ENCODE measurements at regions not wholly inside any gene's neighbourhood (a gene's known extent, or its start where the extent isn't known, plus 50 kb on each side); places are given as distances from the start of the nearest gene placed in this dataset.

- WGBS, result 92% methylated on average over 3 of the region's 3 CpGs
- TF ChIP-seq EP300 (IDR thresholded peaks at IDR 0.05) (no peak), POLR2A (IDR thresholded peaks at IDR 0.05; ENCODE audit: low read depth) (no peak), CTCF (IDR thresholded peaks at IDR 0.05) (no peak), POLR2AphosphoS5 (IDR thresholded peaks at IDR 0.05) (no peak)
- Histone ChIP-seq H3K27ac (replicated peaks in 1 of 4) (no peak overlapping the region), H3K27me3 (no peaks in the 10 kb centered on the region), H3K4me1 (no peaks in the 10 kb centered on the region), H3K36me3 (no peaks in the 10 kb centered on the region), H3K4me3 (no peak overlapping the region), H3K9me3 (no peaks in the 10 kb centered on the region)
- intact Hi-C loops (cut with DNase I), result no loop called here
- DNase-seq (ENCODE audit: extremely low spot score), result no peak
Measured at GRCh38 chr18:54749291-54749690, 79.0 kb upstream of the RAB27B start.

GRCh38 chr18:54750350-54750749 lies 77.9 kb upstream of the RAB27B start:
- WGBS, result 71% methylated on average over 2 of the region's 2 CpGs
- no peaks in the 10 kb centered on the region for H3K36me3 ChIP-seq
- H3K4me3 ChIP-seq, result no peak overlapping the region
- DNase-seq (ENCODE audit: extremely low spot score), result no peak
- TF ChIP-seq EP300 (IDR thresholded peaks at IDR 0.05) (no peak), POLR2AphosphoS5 (IDR thresholded peaks at IDR 0.05) (no peak), CTCF (IDR thresholded peaks at IDR 0.05) (no peak), POLR2A (IDR thresholded peaks at IDR 0.05; ENCODE audit: low read depth) (no peak)
- H3K27me3 ChIP-seq, result no peaks in the 10 kb centered on the region
- intact Hi-C loops (cut with DNase I), result no loop called here
- no peak overlapping the region for H3K27ac ChIP-seq (replicated peaks in 1 of 4)
- H3K9me3 ChIP-seq, result no peaks in the 10 kb centered on the region
- H3K4me1 ChIP-seq, result no peaks in the 10 kb centered on the region

GRCh38 chr18:54752185-54752584 lies 76.1 kb upstream of the RAB27B start:
- no peak for DNase-seq (ENCODE audit: extremely low spot score)
- Histone ChIP-seq H3K4me3 (no peak overlapping the region), H3K27me3 (no peaks in the 10 kb centered on the region), H3K4me1 (no peaks in the 10 kb centered on the region), H3K9me3 (no peaks in the 10 kb centered on the region), H3K36me3 (no peaks in the 10 kb centered on the region), H3K27ac (replicated peaks in 1 of 4) (no peak overlapping the region)
- no peak for TF ChIP-seq POLR2A (IDR thresholded peaks at IDR 0.05; ENCODE audit: low read depth)
- no peak for TF ChIP-seq POLR2AphosphoS5 (IDR thresholded peaks at IDR 0.05)
- TF ChIP-seq EP300 (IDR thresholded peaks at IDR 0.05), result no peak
- intact Hi-C loops (cut with DNase I), result no loop called here
- 91% methylated on average over 3 of the region's 3 CpGs for WGBS

GRCh38 chr18:54755456-54755855 lies 72.8 kb upstream of the RAB27B start:
- no peak overlapping the region for H3K27ac ChIP-seq (replicated peaks in 1 of 4)
- no peak for DNase-seq (ENCODE audit: extremely low spot score)
- H3K4me3 ChIP-seq, result no peak overlapping the region
- no peaks in the 10 kb centered on the region for H3K27me3 ChIP-seq
- intact Hi-C loops (cut with DNase I), result no loop called here
- no peak for TF ChIP-seq POLR2A (IDR thresholded peaks at IDR 0.05; ENCODE audit: low read depth)
- TF ChIP-seq EP300 (IDR thresholded peaks at IDR 0.05), result no peak
- no peak for TF ChIP-seq CTCF (IDR thresholded peaks at IDR 0.05)
- no peak for TF ChIP-seq POLR2AphosphoS5 (IDR thresholded peaks at IDR 0.05)
- H3K9me3 ChIP-seq, result no peaks in the 10 kb centered on the region
- H3K4me1 ChIP-seq, result no peaks in the 10 kb centered on the region
- no peaks in the 10 kb centered on the region for H3K36me3 ChIP-seq

- intact Hi-C loops (cut with DNase I), result no loop called here
- TF ChIP-seq CTCF (IDR thresholded peaks at IDR 0.05), result no peak
- no peak for TF ChIP-seq POLR2AphosphoS5 (IDR thresholded peaks at IDR 0.05)
- TF ChIP-seq POLR2A (IDR thresholded peaks at IDR 0.05; ENCODE audit: low read depth), result no peak
- TF ChIP-seq EP300 (IDR thresholded peaks at IDR 0.05), result no peak
Measured at GRCh38 chr18:54762386-54762785, 65.9 kb upstream of the RAB27B start.

More at GRCh38 chr18:54762386-54762785, 65.9 kb upstream of the RAB27B start:
- Histone ChIP-seq H3K27ac (replicated peaks in 1 of 4) (no peak overlapping the region), H3K27me3 (no peaks in the 10 kb centered on the region), H3K4me3 (no peak overlapping the region), H3K36me3 (no peaks in the 10 kb centered on the region), H3K4me1 (no peaks in the 10 kb centered on the region), H3K9me3 (no peaks in the 10 kb centered on the region)
- no peak for DNase-seq (ENCODE audit: extremely low spot score)
- WGBS, result 63% methylated on average over 5 of the region's 5 CpGs
